Sigmoid colon (tissue), 4 donors: ENCODE measurements at regions not wholly inside any gene's neighbourhood (a gene's known extent, or its start where the extent isn't known, plus 50 kb on each side); places are given as distances from the start of the nearest gene placed in this dataset.

Experiments
- EP300 ChIP-seq, 4 donors: sonication (generic); formaldehyde crosslinking; IDR thresholded peaks; one replicate each; pipeline ENCODE4 v1.6.1; 2017; ENCODE audit warnings: antibody characterized with exemption in 4 of 4
- POLR2AphosphoS5 ChIP-seq, 4 donors: sonication (generic); formaldehyde crosslinking; IDR thresholded peaks; one replicate each; pipeline ENCODE4 v1.6.1; 2017; ENCODE audit warnings: antibody characterized with exemption in 4 of 4
- TF ChIP-seq, protein P1 (sequence below), 4 experiments: fragments of 450-650 bp in 3 of 4; fragments of 200-600 bp in 1 of 4; IDR thresholded peaks; one replicate each; pipeline ENCODE4 v1.5.1; 2016 to 2019; ENCODE audit warnings: antibody characterized with exemption in 4 of 4, mild to moderate bottlenecking in 3 of 4, moderate library complexity in 2 of 4

DNA sequence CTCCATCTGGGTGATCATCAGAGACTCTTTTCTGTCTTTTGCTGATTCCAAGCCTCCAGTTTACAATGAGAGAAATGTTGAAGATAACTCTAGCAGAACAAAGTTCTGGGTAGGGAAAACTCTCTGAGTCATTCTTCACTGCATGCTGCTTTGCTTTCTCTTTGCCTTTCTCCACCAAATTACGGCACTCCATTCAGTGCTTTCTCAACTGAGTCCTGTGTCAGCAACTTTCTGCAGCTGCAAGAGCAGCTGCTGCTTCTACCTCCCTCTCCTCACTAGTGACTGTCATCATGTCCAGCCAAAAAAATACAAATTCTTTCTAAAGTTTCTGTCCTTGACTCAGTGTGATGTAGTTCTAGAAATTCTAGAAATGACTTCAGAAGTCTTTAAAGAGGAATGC lies 953.8 kb downstream of the IGSF11 start:
- TF ChIP-seq, protein P1, sequence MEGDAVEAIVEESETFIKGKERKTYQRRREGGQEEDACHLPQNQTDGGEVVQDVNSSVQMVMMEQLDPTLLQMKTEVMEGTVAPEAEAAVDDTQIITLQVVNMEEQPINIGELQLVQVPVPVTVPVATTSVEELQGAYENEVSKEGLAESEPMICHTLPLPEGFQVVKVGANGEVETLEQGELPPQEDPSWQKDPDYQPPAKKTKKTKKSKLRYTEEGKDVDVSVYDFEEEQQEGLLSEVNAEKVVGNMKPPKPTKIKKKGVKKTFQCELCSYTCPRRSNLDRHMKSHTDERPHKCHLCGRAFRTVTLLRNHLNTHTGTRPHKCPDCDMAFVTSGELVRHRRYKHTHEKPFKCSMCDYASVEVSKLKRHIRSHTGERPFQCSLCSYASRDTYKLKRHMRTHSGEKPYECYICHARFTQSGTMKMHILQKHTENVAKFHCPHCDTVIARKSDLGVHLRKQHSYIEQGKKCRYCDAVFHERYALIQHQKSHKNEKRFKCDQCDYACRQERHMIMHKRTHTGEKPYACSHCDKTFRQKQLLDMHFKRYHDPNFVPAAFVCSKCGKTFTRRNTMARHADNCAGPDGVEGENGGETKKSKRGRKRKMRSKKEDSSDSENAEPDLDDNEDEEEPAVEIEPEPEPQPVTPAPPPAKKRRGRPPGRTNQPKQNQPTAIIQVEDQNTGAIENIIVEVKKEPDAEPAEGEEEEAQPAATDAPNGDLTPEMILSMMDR (IDR thresholded peaks at IDR 0.05) = no peak
- TF ChIP-seq EP300 (IDR thresholded peaks at IDR 0.05) = no peak
- TF ChIP-seq POLR2AphosphoS5 (IDR thresholded peaks at IDR 0.05) = no peak
